Astrocyte (in vitro differentiated cells and primary cell): ENCODE measurements at regions not wholly inside any gene's neighbourhood (a gene's known extent, or its start where the extent isn't known, plus 50 kb on each side); places are given as distances from the start of the nearest gene placed in this dataset.

ENCODE experiments used
- EZH2 ChIP-seq: IDR thresholded peaks from 2 replicates; pipeline ENCODE4 v1.6.1; 2012; ENCODE audit warnings: mild to moderate bottlenecking, low read length, inconsistent platforms; ENCODE audit not compliant: insufficient read depth
- TF ChIP-seq, protein P1 (sequence below): IDR thresholded peaks from 2 replicates; pipeline ENCODE4 v1.5.1; 2011; ENCODE audit warnings: low read depth, mild to moderate bottlenecking, inconsistent platforms, low read length, moderate library complexity; ENCODE audit not compliant: insufficient read depth

DNA sequence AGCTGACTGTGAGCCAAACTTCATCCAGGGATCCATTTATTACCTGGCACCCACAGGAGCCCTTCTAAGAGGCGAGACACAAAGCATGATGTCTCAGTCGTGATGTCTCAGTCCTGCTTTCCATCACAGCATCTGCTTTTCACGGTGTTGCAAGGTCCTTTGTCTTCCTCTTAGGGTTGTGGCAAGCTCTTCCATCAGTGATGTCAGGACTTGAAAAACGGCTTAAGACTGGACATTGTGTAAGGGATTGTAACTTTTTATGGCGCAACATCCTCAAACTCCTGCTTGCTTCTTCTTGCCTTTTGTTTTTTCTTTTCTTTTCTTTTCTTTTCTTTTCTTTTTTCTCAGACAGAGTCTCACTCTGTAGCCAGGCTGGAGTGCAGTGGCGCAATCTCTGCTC, 586.5 kb upstream of the TMEM132C start:
- TF ChIP-seq, protein P1, sequence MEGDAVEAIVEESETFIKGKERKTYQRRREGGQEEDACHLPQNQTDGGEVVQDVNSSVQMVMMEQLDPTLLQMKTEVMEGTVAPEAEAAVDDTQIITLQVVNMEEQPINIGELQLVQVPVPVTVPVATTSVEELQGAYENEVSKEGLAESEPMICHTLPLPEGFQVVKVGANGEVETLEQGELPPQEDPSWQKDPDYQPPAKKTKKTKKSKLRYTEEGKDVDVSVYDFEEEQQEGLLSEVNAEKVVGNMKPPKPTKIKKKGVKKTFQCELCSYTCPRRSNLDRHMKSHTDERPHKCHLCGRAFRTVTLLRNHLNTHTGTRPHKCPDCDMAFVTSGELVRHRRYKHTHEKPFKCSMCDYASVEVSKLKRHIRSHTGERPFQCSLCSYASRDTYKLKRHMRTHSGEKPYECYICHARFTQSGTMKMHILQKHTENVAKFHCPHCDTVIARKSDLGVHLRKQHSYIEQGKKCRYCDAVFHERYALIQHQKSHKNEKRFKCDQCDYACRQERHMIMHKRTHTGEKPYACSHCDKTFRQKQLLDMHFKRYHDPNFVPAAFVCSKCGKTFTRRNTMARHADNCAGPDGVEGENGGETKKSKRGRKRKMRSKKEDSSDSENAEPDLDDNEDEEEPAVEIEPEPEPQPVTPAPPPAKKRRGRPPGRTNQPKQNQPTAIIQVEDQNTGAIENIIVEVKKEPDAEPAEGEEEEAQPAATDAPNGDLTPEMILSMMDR: no peak
- no peak for TF ChIP-seq EZH2
